ENCODE measurements at regions not wholly inside any gene's neighbourhood (a gene's known extent, or its start where the extent isn't known, plus 50 kb on each side); places are given as distances from the start of the nearest gene placed in this dataset.

DNA sequence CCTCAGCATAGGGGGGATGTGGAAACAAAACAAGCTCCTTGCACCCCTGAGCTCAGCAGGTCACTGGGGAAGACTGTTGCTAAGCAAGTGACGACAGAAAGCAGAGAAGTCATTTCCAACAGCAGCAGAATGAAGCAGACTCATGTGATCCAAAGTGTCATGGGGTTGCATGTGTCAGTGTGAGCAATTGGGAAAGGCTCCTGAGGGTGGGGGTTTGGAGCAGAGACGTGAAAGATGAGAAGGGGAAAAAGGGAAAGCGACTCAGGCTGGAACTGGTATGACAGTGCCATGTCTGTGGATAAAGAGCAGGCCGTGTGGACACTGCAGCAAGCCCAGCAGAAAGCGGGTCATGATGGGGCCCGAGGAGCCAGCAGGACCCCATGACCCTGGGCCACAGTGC is 363.9 kb downstream of the PREX1 start:
- no peak for DNase-seq (ENCODE audit: low read depth)

DNA sequence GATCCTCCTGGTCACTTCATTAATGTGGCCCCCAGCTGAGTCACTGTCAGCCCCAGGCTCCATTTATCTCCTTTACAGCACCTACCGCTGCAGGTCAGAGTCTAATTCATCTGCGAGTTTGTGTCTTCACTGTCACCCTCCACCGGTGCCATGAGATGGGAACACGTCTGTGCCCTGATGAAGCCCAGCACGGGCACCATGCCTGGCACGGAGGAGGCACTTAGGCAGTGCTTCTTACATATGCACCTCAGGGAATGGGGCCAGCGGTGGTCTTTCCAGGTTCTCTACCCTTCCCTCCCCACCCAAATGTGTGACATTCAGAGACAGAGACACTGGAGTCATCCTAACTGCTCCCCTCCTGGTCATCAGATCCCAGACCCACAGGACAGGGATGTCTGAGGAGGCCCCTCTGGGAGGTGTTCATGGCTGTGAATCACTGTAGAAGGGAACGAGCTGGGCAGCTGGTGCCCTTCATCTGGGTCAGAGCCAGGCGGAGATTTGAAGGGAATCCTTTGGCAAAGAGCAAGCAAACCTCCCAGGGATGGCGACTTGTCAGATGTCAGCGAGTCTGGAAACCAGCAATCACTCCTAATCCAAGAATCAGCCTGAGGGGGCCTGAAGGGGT is 364.6 kb downstream of the PREX1 start:
- no peak for DNase-seq (ENCODE audit: low read depth)

DNA sequence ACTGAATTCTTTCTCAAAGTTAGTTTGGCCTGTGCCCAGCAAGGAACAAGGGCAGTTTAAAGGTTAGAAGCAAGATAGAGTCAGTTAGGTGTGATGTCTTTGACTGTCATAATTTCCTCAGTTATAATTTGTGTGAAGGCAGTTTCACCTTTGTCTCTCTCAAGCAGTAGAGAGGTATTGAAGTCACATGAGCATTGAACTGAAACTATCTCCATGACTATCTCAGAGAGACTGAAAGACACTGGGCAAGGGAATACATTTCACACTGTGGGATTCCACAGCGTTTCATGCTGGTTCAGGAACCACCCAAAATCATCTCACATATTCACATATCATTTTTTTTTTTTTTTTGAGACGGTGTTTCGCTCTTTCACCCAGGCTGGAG is 366.1 kb downstream of the PREX1 start:
- no peak for DNase-seq (ENCODE audit: low read depth)

GRCh38 chr20:48461091-48461734 is 366.6 kb downstream of the PREX1 start:
- no peak for DNase-seq (ENCODE audit: low read depth)

GRCh38 chr20:48460681-48461080 is 367.1 kb downstream of the PREX1 start:
- DNase-seq (ENCODE audit: low read depth) = no peak

- DNase-seq (ENCODE audit: low read depth) = no peak
Observed at GRCh38 chr20:48459722-48460395, 367.9 kb downstream of the PREX1 start.

DNA sequence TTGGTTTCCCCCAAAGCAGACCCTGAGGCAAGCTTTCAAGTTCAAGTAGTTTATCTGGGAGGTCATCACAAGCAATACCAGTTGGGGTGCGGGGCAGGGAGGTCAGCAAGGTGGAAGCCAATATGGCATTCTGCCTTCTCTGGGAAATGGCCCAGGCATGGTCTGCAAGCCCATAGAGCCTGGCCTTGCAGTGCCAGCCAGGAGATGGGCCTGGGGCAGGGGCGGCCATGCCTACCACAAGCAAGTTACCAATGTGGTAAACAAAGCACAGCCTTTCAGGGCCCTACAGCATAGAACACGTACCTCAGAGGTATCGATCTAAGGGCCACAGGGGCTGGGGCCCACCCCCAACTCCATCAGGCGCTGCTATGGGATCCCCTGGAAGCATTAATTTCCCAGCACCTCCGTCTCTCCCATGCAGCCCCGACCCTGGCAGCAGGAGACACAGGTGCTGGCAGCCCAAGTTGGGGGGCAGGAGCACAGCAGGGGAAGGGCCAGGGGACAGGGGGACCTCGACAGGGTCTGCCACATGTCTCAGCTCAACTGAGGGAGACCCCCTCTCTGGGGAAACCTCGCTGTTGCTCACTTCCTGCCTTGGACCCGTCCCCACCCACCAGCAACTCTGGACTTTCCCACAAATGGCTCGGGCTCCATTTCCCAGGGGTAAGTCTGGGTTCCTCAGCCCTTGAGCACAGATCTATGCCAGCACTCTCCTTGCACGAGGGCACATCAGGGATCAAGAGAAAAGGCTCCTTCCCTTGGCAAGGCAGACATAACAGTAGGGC is 369.0 kb downstream of the PREX1 start:
- DNase-seq (ENCODE audit: low read depth) = no peak

DNA sequence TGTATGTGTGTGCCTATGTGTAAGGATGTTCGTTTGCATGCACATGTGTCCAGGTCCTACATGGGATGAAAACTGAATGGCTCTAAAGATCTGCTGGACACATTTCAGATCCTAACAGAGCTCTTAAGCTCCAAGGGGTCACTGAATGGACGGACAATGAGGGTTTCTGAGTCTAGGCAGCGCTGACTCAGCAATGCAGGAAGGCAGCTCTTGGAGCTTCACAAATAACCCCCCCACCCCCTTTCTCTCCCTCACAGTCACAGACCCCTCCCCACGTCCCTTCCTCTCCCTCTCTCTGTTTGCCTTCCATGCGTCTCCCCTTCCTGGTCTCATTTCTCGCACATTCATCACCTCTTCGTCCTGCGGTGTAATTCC is 369.8 kb downstream of the PREX1 start:
- DNase-seq (ENCODE audit: low read depth) = no peak

- DNase-seq (ENCODE audit: low read depth) = peak; percentile 6
Observed at GRCh38 chr20:48457193-48458002, 370.4 kb downstream of the PREX1 start.

DNA sequence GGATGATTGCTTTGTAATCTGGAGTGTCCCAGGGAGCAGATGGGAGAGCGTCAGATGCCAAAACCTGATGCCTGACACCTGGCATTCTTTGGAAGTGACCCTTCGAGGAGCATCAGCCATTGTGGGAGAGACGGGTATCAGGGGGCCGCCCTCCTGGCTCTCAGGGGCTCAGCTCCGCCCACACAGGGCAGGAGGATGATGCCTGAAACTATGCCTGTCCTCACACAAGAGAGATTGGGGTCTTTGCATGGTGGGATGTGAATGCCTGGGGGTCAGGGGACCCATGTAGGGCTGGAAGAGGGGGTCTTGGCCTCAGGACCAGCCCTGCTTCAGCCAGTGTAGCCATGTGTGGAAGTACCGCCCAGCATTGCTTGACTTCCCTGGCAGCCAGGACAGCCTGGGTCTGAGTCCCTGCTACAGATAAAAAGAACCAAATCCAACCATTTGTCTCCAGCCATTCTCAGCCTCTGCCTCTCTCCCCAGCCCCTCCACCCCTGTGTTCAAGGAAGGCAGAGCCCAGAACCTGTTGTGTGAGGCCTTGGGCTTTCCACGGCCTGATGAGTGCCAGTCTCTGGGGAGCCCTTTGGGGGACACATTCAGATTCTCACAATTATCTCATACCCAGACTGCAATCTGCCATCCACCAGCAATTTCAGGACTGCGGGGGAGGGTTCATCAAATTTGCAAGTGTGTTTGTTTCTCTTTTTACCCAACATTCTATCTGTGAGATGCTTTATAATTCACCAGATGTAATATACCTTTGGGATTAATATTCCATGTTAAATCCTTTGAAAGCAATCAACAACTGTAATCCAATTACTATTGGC is 371.2 kb downstream of the PREX1 start:
- DNase-seq (ENCODE audit: low read depth) = no peak

GRCh38 chr20:48455651-48456365 is 372.0 kb downstream of the PREX1 start:
- no peak for DNase-seq (ENCODE audit: low read depth)

DNA sequence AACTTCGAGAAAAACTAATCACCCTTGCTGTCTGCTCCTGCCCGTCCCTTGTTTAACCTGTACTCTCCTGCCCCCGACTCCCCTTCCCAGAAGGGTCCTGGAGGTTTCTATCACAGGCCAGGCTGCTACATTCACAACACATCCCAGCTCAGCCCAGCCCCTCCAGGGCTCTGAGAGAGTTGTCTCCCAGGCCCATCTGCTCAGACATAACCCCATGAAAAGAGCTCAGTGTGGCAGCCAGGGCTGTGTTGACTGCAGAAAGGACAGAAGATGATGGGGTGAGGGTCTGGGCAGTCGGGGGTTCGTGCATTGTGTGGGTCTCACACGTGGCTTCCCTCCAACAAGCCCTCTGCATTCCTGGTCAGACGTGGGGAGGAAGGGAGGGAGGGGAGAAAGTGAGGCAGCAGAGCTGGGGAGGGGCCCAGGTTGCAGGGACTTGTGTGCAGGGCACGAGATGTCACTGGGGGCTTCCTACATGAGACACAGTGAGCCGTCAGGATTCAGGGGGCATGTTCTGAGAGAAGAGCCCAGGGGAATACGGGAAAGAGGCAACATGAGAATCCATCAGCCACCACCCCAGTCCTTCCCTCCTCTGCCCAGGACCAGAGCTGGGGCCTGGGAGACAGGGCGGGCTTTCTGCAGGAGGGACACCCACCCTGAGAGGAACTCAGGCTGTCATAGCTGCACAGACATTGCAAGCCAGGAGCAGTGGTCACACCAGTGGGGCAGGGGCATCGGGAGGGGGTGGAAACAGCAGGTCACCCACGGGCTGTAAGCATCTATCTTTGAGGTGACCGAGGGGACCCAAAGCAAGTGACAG is 372.9 kb downstream of the PREX1 start:
- DNase-seq (ENCODE audit: low read depth) = no peak

- no peak for DNase-seq (ENCODE audit: low read depth)
Observed at GRCh38 chr20:48453477-48454093, 374.2 kb downstream of the PREX1 start.

- no peak for DNase-seq (ENCODE audit: low read depth)
Observed at GRCh38 chr20:48451401-48451800, 376.4 kb downstream of the PREX1 start.

GRCh38 chr20:48448666-48449600 is 378.9 kb downstream of the PREX1 start:
- DNase-seq (ENCODE audit: low read depth) = no peak

- DNase-seq (ENCODE audit: low read depth) = no peak
Observed at GRCh38 chr20:48447456-48447855, 380.3 kb downstream of the PREX1 start.

DNA sequence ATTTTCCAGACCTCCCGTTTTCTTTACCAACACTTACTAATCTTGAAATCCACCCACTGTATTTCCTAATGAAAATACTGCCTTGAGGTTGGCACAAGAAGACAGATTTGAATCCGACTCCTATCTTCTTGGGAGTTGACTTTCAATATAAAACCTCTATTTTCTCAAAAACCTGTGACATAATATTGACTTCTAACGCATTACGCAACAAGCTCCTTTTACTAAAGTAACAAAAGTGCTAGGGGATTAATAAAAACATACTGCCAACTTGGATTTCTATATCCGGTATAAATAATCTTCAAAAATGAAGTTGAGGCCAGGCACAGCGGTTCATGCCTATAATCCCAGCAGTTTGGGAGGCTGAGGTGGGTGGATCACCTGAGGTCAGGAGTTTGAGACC is 382.0 kb downstream of the PREX1 start:
- no peak for DNase-seq (ENCODE audit: low read depth)

DNA sequence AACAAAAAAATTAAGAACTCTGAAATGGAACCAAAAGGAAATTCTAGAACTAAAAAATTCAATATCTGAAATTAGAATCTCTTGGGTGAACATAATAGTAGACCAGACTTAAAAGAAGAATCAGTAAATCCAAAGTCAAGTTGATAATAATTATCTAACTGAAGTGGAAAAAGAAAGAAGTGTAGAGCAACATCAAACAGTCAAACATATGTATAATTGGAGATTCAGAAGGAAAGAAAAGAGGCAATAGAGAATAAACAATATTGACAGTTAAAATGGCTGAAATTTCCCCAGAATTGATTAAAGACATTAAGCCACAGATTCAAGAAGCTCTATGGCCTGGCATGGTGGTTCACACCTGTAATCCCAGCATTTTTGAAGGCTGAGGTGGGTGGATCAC is 383.6 kb downstream of the PREX1 start:
- no peak for DNase-seq (ENCODE audit: low read depth)
